ENCODE measurements at regions not wholly inside any gene's neighbourhood (a gene's known extent, or its start where the extent isn't known, plus 50 kb on each side); places are given as distances from the start of the nearest gene placed in this dataset.

- no peak for DNase-seq
Measured at GRCh38 chr1:208551633-208552320, 307.6 kb upstream of the PLXNA2 start.

- no peak for DNase-seq
Measured at GRCh38 chr1:208552928-208553327, 308.7 kb upstream of the PLXNA2 start.

GRCh38 chr1:208556461-208556860 is 312.3 kb upstream of the PLXNA2 start:
- DNase-seq = no peak

- DNase-seq = no peak
Measured at GRCh38 chr1:208557046-208557722, 313.0 kb upstream of the PLXNA2 start.

GRCh38 chr1:208557723-208558094 is 313.5 kb upstream of the PLXNA2 start:
- DNase-seq = no peak

- no peak for DNase-seq
Measured at GRCh38 chr1:208559597-208560329, 315.6 kb upstream of the PLXNA2 start.

GRCh38 chr1:208562151-208562960 is 318.2 kb upstream of the PLXNA2 start:
- no peak for DNase-seq

- no peak for DNase-seq
Measured at GRCh38 chr1:208564466-208564865, 320.3 kb upstream of the PLXNA2 start.

- no peak for DNase-seq
Measured at GRCh38 chr1:208565756-208566440, 321.7 kb upstream of the PLXNA2 start.

GRCh38 chr1:208569181-208569580 is 325.0 kb upstream of the PLXNA2 start:
- DNase-seq = no peak

- no peak for DNase-seq
Measured at GRCh38 chr1:208570362-208570761, 326.2 kb upstream of the PLXNA2 start.

GRCh38 chr1:208576425-208576824 is 332.2 kb upstream of the PLXNA2 start:
- DNase-seq = no peak

- DNase-seq = no peak
Measured at GRCh38 chr1:208577381-208577905, 333.3 kb upstream of the PLXNA2 start.

GRCh38 chr1:208581209-208581608 is 337.0 kb upstream of the PLXNA2 start:
- DNase-seq = no peak

- no peak for DNase-seq
Measured at GRCh38 chr1:208581667-208582066, 337.5 kb upstream of the PLXNA2 start.

GRCh38 chr1:208584167-208584755 is 340.1 kb upstream of the PLXNA2 start:
- DNase-seq = no peak

- DNase-seq = no peak
Measured at GRCh38 chr1:208587110-208587509, 342.9 kb upstream of the PLXNA2 start.

- DNase-seq = no peak
Measured at GRCh38 chr1:208593306-208594006, 349.3 kb upstream of the PLXNA2 start.

- no peak for DNase-seq
Measured at GRCh38 chr1:208595236-208595635, 351.1 kb upstream of the PLXNA2 start.

- DNase-seq = no peak
Measured at GRCh38 chr1:208595745-208596144, 351.6 kb upstream of the PLXNA2 start.

- DNase-seq = no peak
Measured at GRCh38 chr1:208597571-208597970, 353.4 kb upstream of the PLXNA2 start.

Measured in NCI-H187 treated with DMSO at 0.1 percent for 48 hours (cell line).